Naive B cell (primary cell): ENCODE measurements at regions not wholly inside any gene's neighbourhood (a gene's known extent, or its start where the extent isn't known, plus 50 kb on each side); places are given as distances from the start of the nearest gene placed in this dataset.
A peak's percentile ranks its signal among the peaks of the same experiment; 100 is the strongest.
"Not testable (repeated sequence)": the region's sequence is repeated elsewhere in the genome, so short reads cannot be mapped to it uniquely, and the experiment has no call there.

ENCODE experiments used
- ATAC-seq, 2 donors: fragments of 150-1000 bp; cut with Tn5 transposase; 2 replicates each; pipeline ENCODE4 v1.10.0; 2021; ENCODE audit warnings: low read depth in 2 of 2, mild to moderate bottlenecking in 2 of 2, moderate library complexity in 2 of 2
- DNase-seq: peaks from one replicate; pipeline ENCODE4 v3.0.0; 2022
- H3K27ac Mint-ChIP-seq, 6 donors: one replicate each; pipeline ENCODE4 v1.8.0; 2020 to 2022; ENCODE audit warnings: mild to moderate bottlenecking in 6 of 6, mixed read lengths in 6 of 6, moderate library complexity in 5 of 6, inconsistent platforms in 2 of 6
- H3K27me3 Mint-ChIP-seq, 3 donors: one replicate each; pipeline ENCODE4 v1.8.0; 2021 to 2022; ENCODE audit warnings: mixed read lengths in 3 of 3, mild to moderate bottlenecking in 1 of 3
- H3K36me3 Mint-ChIP-seq, 2 donors: one replicate each; pipeline ENCODE4 v1.8.0; 2020 to 2022; ENCODE audit warnings: mixed read lengths in 2 of 2, inconsistent platforms in 1 of 2, mild to moderate bottlenecking in 1 of 2
- H3K4me1 Mint-ChIP-seq, 3 donors: one replicate each; pipeline ENCODE4 v1.8.0; 2020 to 2022; ENCODE audit warnings: mixed read lengths in 3 of 3, inconsistent platforms in 1 of 3, mild to moderate bottlenecking in 1 of 3, moderate library complexity in 1 of 3
- H3K4me3 Mint-ChIP-seq, 8 donors: one replicate each; pipeline ENCODE4 v1.8.0; 2020 to 2022; ENCODE audit warnings: mild to moderate bottlenecking in 8 of 8, mixed read lengths in 8 of 8, moderate library complexity in 8 of 8, inconsistent platforms in 2 of 8
- H3K9me3 Mint-ChIP-seq, 7 donors: one replicate each; pipeline ENCODE4 v1.8.0; 2020 to 2022; ENCODE audit warnings: mixed read lengths in 7 of 7, mild to moderate bottlenecking in 5 of 7, inconsistent platforms in 2 of 7, moderate library complexity in 1 of 7

GRCh38 chr2:34677119-34677531 lies 1078.0 kb upstream of the FAM98A start:
- H3K27me3 Mint-ChIP-seq, H3K4me1 Mint-ChIP-seq, ATAC-seq, DNase-seq, H3K4me3 Mint-ChIP-seq, H3K9me3 Mint-ChIP-seq, H3K36me3 Mint-ChIP-seq: not testable (repeated sequence)
- H3K27ac Mint-ChIP-seq, result peak overlapping the region in 1 of 6 donors; percentile 7

DNA sequence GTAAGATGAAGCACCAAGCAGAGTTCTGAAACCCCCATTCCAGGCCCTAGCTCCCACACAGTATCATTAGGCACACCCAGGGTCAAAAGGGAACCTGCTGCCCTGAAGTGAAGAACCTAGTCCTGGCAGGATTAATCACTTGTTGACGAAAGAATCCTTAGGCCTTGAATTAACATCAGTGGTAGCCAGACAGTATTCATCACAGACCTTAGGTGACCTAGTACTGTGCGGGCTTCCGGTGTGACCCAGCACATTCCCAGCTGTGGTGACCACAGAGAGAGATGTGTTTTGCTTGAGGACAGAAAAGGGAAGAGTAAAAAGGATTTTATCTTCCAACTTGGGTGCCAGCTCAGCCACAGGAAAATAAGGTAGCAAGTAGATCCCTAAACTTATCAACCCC lies 1071.4 kb upstream of the FAM98A start:
- ATAC-seq (no peak), DNase-seq (no peak)
- H3K4me3 Mint-ChIP-seq, result no peak overlapping the region
- no peaks in the 10 kb centered on the region for H3K27me3 Mint-ChIP-seq
- H3K36me3 Mint-ChIP-seq, result no peaks in the 10 kb centered on the region
- peaks cover 0 to 6% (median 0%) of the 10 kb centered on the region in 7 donors for H3K9me3 Mint-ChIP-seq
- no peaks in the 10 kb centered on the region for H3K4me1 Mint-ChIP-seq
- H3K27ac Mint-ChIP-seq, result no peak overlapping the region

GRCh38 chr2:34666821-34667220 lies 1067.7 kb upstream of the FAM98A start:
- Mint-ChIP-seq H3K27ac (no peak overlapping the region), H3K9me3 (peaks cover 0 to 4% (median 0%) of the 10 kb centered on the region in 7 donors), H3K36me3 (no peaks in the 10 kb centered on the region), H3K4me3 (no peak overlapping the region), H3K27me3 (no peaks in the 10 kb centered on the region), H3K4me1 (no peaks in the 10 kb centered on the region)
- DNase-seq (no peak), ATAC-seq (no peak)

- no peaks in the 10 kb centered on the region for H3K27me3 Mint-ChIP-seq
- H3K27ac Mint-ChIP-seq, result no peak overlapping the region
- H3K4me1 Mint-ChIP-seq, result no peaks in the 10 kb centered on the region
- no peaks in the 10 kb centered on the region for H3K36me3 Mint-ChIP-seq
- ATAC-seq (no peak), DNase-seq (no peak)
- H3K4me3 Mint-ChIP-seq, result no peak overlapping the region
- peaks cover 0 to 4% (median 0%) of the 10 kb centered on the region in 7 donors for H3K9me3 Mint-ChIP-seq
Observed at GRCh38 chr2:34664266-34664665, 1065.2 kb upstream of the FAM98A start.

- Mint-ChIP-seq H3K27me3 (no peaks in the 10 kb centered on the region), H3K27ac (no peak overlapping the region), H3K4me3 (no peak overlapping the region)
Observed at GRCh38 chr2:34663314-34663713, 1064.2 kb upstream of the FAM98A start.

GRCh38 chr2:34660741-34661140 lies 1061.6 kb upstream of the FAM98A start:
- Mint-ChIP-seq H3K27ac (no peak overlapping the region), H3K4me3 (no peak overlapping the region), H3K4me1 (no peaks in the 10 kb centered on the region), H3K36me3 (no peaks in the 10 kb centered on the region), H3K9me3 (peaks cover 0 to 4% (median 0%) of the 10 kb centered on the region in 7 donors), H3K27me3 (no peaks in the 10 kb centered on the region)
- DNase-seq, result no peak
- no peak for ATAC-seq

More at GRCh38 chr2:34663314-34663713, 1064.2 kb upstream of the FAM98A start:
- H3K4me1 Mint-ChIP-seq, result no peaks in the 10 kb centered on the region
- ATAC-seq, result no peak
- DNase-seq, result no peak
- peaks cover 0 to 4% (median 0%) of the 10 kb centered on the region in 7 donors for H3K9me3 Mint-ChIP-seq
- no peaks in the 10 kb centered on the region for H3K36me3 Mint-ChIP-seq

DNA sequence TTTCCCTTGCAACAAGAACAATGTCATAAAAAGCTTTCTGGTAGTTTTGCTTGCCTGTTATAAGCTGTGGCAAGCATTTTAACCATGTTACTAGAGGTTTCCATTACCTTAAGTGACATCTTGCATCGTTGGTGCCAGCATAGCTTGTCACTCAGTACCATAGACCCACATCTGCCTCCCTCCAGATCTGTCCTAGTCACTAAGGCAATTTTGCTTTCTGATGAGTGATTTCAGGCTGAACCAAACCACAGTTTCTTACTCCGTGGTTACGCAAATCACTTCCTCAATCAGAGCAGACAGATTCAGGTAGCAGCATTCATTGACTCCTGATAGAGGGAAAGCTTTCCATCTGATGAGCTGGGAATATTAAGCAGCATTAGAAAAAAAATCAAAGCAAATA lies 1057.5 kb upstream of the FAM98A start:
- Mint-ChIP-seq H3K9me3 (peaks cover 0 to 8% (median 4%) of the 10 kb centered on the region in 7 donors), H3K4me1 (no peaks in the 10 kb centered on the region), H3K27ac (no peak overlapping the region), H3K27me3 (no peaks in the 10 kb centered on the region), H3K36me3 (no peaks in the 10 kb centered on the region), H3K4me3 (no peak overlapping the region)
- ATAC-seq (no peak), DNase-seq (no peak)

- H3K4me3 Mint-ChIP-seq, result no peak overlapping the region
- H3K27me3 Mint-ChIP-seq, result no peaks in the 10 kb centered on the region
- ATAC-seq (no peak), DNase-seq (no peak)
- no peak overlapping the region for H3K27ac Mint-ChIP-seq
- H3K36me3 Mint-ChIP-seq, result no peaks in the 10 kb centered on the region
- H3K9me3 Mint-ChIP-seq, result peaks cover 5 to 11% (median 7%) of the 10 kb centered on the region in 7 donors
- no peaks in the 10 kb centered on the region for H3K4me1 Mint-ChIP-seq
Observed at GRCh38 chr2:34652636-34653035, 1053.5 kb upstream of the FAM98A start.

GRCh38 chr2:34646901-34647300 lies 1047.8 kb upstream of the FAM98A start:
- H3K9me3 Mint-ChIP-seq, result peaks cover 0 to 13% (median 6%) of the 10 kb centered on the region in 7 donors
- DNase-seq, result no peak
- no peaks in the 10 kb centered on the region for H3K36me3 Mint-ChIP-seq
- peak overlapping the region in 1 of 6 donors; percentile 88 for H3K27ac Mint-ChIP-seq
- no peaks in the 10 kb centered on the region for H3K4me1 Mint-ChIP-seq
- no peaks in the 10 kb centered on the region for H3K27me3 Mint-ChIP-seq
- no peak overlapping the region for H3K4me3 Mint-ChIP-seq
- ATAC-seq, result no peak

DNA sequence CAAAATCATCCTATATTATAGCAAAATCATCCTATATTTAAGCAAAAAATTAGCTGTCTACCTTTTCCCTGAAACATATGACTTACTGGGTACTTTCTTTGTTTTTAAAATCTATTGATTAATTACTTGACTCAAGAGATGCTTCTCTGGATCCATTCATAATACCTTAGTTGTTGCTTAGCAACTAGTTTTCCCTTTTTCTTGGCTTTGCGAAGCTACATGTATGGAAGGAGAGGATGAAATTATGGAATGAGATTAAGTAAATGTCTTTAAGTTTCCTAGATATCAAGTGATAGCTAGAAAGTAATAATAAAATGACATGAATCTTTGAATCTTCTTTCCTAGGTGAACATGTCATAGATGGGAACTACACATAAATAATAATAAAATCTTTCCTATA lies 1033.2 kb upstream of the FAM98A start:
- H3K4me1 Mint-ChIP-seq, result no peaks in the 10 kb centered on the region
- ATAC-seq, result no peak
- H3K36me3 Mint-ChIP-seq, result no peaks in the 10 kb centered on the region
- no peak overlapping the region for H3K4me3 Mint-ChIP-seq
- H3K9me3 Mint-ChIP-seq, result peaks cover 5 to 28% (median 13%) of the 10 kb centered on the region in 7 donors
- H3K27ac Mint-ChIP-seq, result no peak overlapping the region
- DNase-seq, result no peak
- no peaks in the 10 kb centered on the region for H3K27me3 Mint-ChIP-seq

GRCh38 chr2:34627003-34627402 lies 1027.9 kb upstream of the FAM98A start:
- peaks cover 3 to 14% (median 5%) of the 10 kb centered on the region in 7 donors for H3K9me3 Mint-ChIP-seq
- no peaks in the 10 kb centered on the region for H3K36me3 Mint-ChIP-seq
- H3K27ac Mint-ChIP-seq, result no peak overlapping the region

GRCh38 chr2:34604164-34604563 lies 1005.1 kb upstream of the FAM98A start:
- DNase-seq, result no peak
- Mint-ChIP-seq H3K4me3 (no peak overlapping the region), H3K27ac (no peak overlapping the region), H3K4me1 (no peaks in the 10 kb centered on the region), H3K9me3 (peaks cover 0 to 10% (median 2%) of the 10 kb centered on the region in 7 donors), H3K36me3 (no peaks in the 10 kb centered on the region), H3K27me3 (no peaks in the 10 kb centered on the region)
- ATAC-seq, result no peak

More at GRCh38 chr2:34627003-34627402, 1027.9 kb upstream of the FAM98A start:
- Mint-ChIP-seq H3K4me1 (no peaks in the 10 kb centered on the region), H3K27me3 (no peaks in the 10 kb centered on the region), H3K4me3 (no peak overlapping the region)
- ATAC-seq (no peak), DNase-seq (no peak)

- Mint-ChIP-seq H3K9me3 (peaks cover 0 to 6% (median 0%) of the 10 kb centered on the region in 7 donors), H3K36me3 (no peaks in the 10 kb centered on the region), H3K27me3 (no peaks in the 10 kb centered on the region), H3K27ac (no peak overlapping the region), H3K4me3 (no peak overlapping the region), H3K4me1 (no peaks in the 10 kb centered on the region)
- DNase-seq (no peak), ATAC-seq (no peak)
Observed at GRCh38 chr2:34602262-34602661, 1003.2 kb upstream of the FAM98A start.

DNA sequence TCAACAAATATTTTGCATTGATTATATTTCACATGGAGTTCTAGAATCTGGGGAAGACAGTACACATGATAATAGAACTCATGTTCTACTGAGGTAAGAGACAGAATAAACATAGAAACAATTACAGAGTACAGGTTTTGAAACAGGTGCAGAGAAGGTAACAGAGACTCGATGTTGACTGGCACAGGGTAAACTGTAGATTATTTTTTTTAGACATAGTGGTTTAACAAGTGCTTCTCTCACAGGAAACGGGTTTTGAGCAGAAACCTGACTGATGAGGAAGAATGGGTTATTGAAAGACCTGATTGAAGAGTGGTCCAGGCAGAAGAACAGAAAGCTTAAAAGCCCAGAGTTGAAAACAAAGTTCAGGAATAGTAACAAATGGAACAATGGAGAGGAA lies 1002.5 kb upstream of the FAM98A start:
- Mint-ChIP-seq H3K27me3 (no peaks in the 10 kb centered on the region), H3K4me1 (no peaks in the 10 kb centered on the region), H3K9me3 (peaks cover 0 to 6% (median 1%) of the 10 kb centered on the region in 7 donors)

GRCh38 chr2:34578641-34579040 lies 979.5 kb upstream of the FAM98A start:
- Mint-ChIP-seq H3K4me3 (no peak overlapping the region), H3K36me3 (no peaks in the 10 kb centered on the region), H3K4me1 (no peaks in the 10 kb centered on the region), H3K9me3 (peaks cover 0 to 5% (median 0%) of the 10 kb centered on the region in 7 donors), H3K27ac (no peak overlapping the region), H3K27me3 (no peaks in the 10 kb centered on the region)
- DNase-seq, result no peak
- no peak for ATAC-seq

More for the DNA sequence above, 1002.5 kb upstream of the FAM98A start:
- DNase-seq, result no peak
- H3K36me3 Mint-ChIP-seq, result no peaks in the 10 kb centered on the region
- no peak for ATAC-seq
- H3K4me3 Mint-ChIP-seq, result no peak overlapping the region
- peak overlapping the region in 1 of 6 donors; percentile 25 for H3K27ac Mint-ChIP-seq
